ENCODE measurements at regions not wholly inside any gene's neighbourhood (a gene's known extent, or its start where the extent isn't known, plus 50 kb on each side); places are given as distances from the start of the nearest gene placed in this dataset.

GRCh38 chr22:26897384-26897783, 240.0 kb downstream of the MIAT start:
- no peak overlapping the region for H3K9ac ChIP-seq (ENCODE audit: low read length)
- H3K4me2 ChIP-seq (ENCODE audit: low read depth, low read length) = no peak overlapping the region
- H3F3A ChIP-seq (ENCODE audit: insufficient read depth, low read length) = no peaks in the 10 kb centered on the region
- H3K9me2 ChIP-seq (replicated peaks; ENCODE audit: insufficient read depth, low read length) = no peaks in the 10 kb centered on the region
- H3K79me2 ChIP-seq (ENCODE audit: low read length) = no peaks in the 10 kb centered on the region
- no peaks in the 10 kb centered on the region for H3K4me1 ChIP-seq (ENCODE audit: low read length)
- no peaks in the 10 kb centered on the region for H3K9me3 ChIP-seq (replicated peaks; ENCODE audit: insufficient read depth, low read length)
- H3K4me3 ChIP-seq (ENCODE audit: low read length) = no peak overlapping the region
- H4K20me1 ChIP-seq (ENCODE audit: insufficient read depth, low read length) = no peaks in the 10 kb centered on the region
- no peak for TF ChIP-seq CTCF (IDR thresholded peaks at IDR 0.05; ENCODE audit: low read length)
- TF ChIP-seq EZH2phosphoT487 (IDR thresholded peaks at IDR 0.05; ENCODE audit: low read length) = no peak
- no peak overlapping the region for H2AFZ ChIP-seq (ENCODE audit: low read length)
- H3K27ac ChIP-seq (ENCODE audit: low read length) = no peak overlapping the region
- peaks cover 13% of the 10 kb centered on the region; the same call in 1 of the 2 replicates for H3K27me3 ChIP-seq (replicated peaks; ENCODE audit: insufficient read depth, low read length)
- no peak for DNase-seq
- H3K36me3 ChIP-seq (replicated peaks; ENCODE audit: insufficient read depth, low read length) = no peaks in the 10 kb centered on the region

- Histone ChIP-seq H3K79me2 (ENCODE audit: low read length) (no peaks in the 10 kb centered on the region), H3K9me3 (replicated peaks; ENCODE audit: insufficient read depth, low read length) (no peaks in the 10 kb centered on the region), H3K27me3 (replicated peaks; ENCODE audit: insufficient read depth, low read length) (peaks cover 22% of the 10 kb centered on the region; the same call in 1 of the 2 replicates), H3K4me1 (ENCODE audit: low read length) (no peaks in the 10 kb centered on the region), H3K4me2 (ENCODE audit: low read depth, low read length) (no peak overlapping the region), H4K20me1 (ENCODE audit: insufficient read depth, low read length) (no peaks in the 10 kb centered on the region), H3K27ac (ENCODE audit: low read length) (no peak overlapping the region), H3K9ac (ENCODE audit: low read length) (no peak overlapping the region), H3K36me3 (replicated peaks; ENCODE audit: insufficient read depth, low read length) (no peaks in the 10 kb centered on the region), H3K4me3 (ENCODE audit: low read length) (no peak overlapping the region), H3F3A (ENCODE audit: insufficient read depth, low read length) (no peaks in the 10 kb centered on the region), H2AFZ (ENCODE audit: low read length) (no peak overlapping the region), H3K9me2 (replicated peaks; ENCODE audit: insufficient read depth, low read length) (no peaks in the 10 kb centered on the region)
- no peak for DNase-seq
- TF ChIP-seq EZH2 (optimal IDR thresholded peaks at IDR 0.05; ENCODE audit: low read depth, low read length) (no peak), EZH2phosphoT487 (IDR thresholded peaks at IDR 0.05; ENCODE audit: low read length) (no peak), CTCF (IDR thresholded peaks at IDR 0.05; ENCODE audit: low read length) (no peak)
Observed at GRCh38 chr22:26898946-26899605, 241.7 kb downstream of the MIAT start.

- Histone ChIP-seq H3K4me2 (ENCODE audit: low read depth, low read length) (no peak overlapping the region), H2AFZ (ENCODE audit: low read length) (no peak overlapping the region), H3K27me3 (replicated peaks; ENCODE audit: insufficient read depth, low read length) (peaks cover 32% of the 10 kb centered on the region)
Observed at GRCh38 chr22:26900787-26901186, 243.4 kb downstream of the MIAT start.

More at GRCh38 chr22:26900787-26901186, 243.4 kb downstream of the MIAT start:
- Histone ChIP-seq H3K36me3 (replicated peaks; ENCODE audit: insufficient read depth, low read length) (no peaks in the 10 kb centered on the region), H3K9ac (ENCODE audit: low read length) (no peak overlapping the region), H3K4me1 (ENCODE audit: low read length) (no peaks in the 10 kb centered on the region), H3K27ac (ENCODE audit: low read length) (no peak overlapping the region), H3K4me3 (ENCODE audit: low read length) (no peak overlapping the region), H3K9me3 (replicated peaks; ENCODE audit: insufficient read depth, low read length) (no peaks in the 10 kb centered on the region), H3F3A (ENCODE audit: insufficient read depth, low read length) (no peaks in the 10 kb centered on the region), H4K20me1 (ENCODE audit: insufficient read depth, low read length) (no peaks in the 10 kb centered on the region), H3K9me2 (replicated peaks; ENCODE audit: insufficient read depth, low read length) (no peaks in the 10 kb centered on the region), H3K79me2 (ENCODE audit: low read length) (no peaks in the 10 kb centered on the region)
- TF ChIP-seq CTCF (IDR thresholded peaks at IDR 0.05; ENCODE audit: low read length) (no peak), EZH2 (optimal IDR thresholded peaks at IDR 0.05; ENCODE audit: low read depth, low read length) (no peak), EZH2phosphoT487 (IDR thresholded peaks at IDR 0.05; ENCODE audit: low read length) (no peak)
- no peak for DNase-seq

All from MM.1S (cell line).